GM12873 (cell line): ENCODE measurements at regions not wholly inside any gene's neighbourhood (a gene's known extent, or its start where the extent isn't known, plus 50 kb on each side); places are given as distances from the start of the nearest gene placed in this dataset.

ENCODE experiments used
- CTCF ChIP-seq: IDR thresholded peaks from 2 replicates; pipeline ENCODE4 v1.5.1; 2012; ENCODE audit warnings: low read depth, mild to moderate bottlenecking, moderate library complexity, low read length, control low read depth; ENCODE audit not compliant: insufficient read depth; ENCODE audit errors: missing control alignments

- no peak for TF ChIP-seq CTCF
These were observed 827.6 kb upstream of the AUTS2 start for GRCh38 chr7:68770649-68771048.

GRCh38 chr7:68776326-68776725, 821.9 kb upstream of the AUTS2 start:
- no peak for TF ChIP-seq CTCF

GRCh38 chr7:68783684-68784083, 814.6 kb upstream of the AUTS2 start:
- no peak for TF ChIP-seq CTCF

GRCh38 chr7:68785036-68785435, 813.2 kb upstream of the AUTS2 start:
- no peak for TF ChIP-seq CTCF

- no peak for TF ChIP-seq CTCF
These were observed 810.7 kb upstream of the AUTS2 start for GRCh38 chr7:68787566-68787965.

GRCh38 chr7:68789597-68789996, 808.7 kb upstream of the AUTS2 start:
- no peak for TF ChIP-seq CTCF

- no peak for TF ChIP-seq CTCF
These were observed 805.9 kb upstream of the AUTS2 start for GRCh38 chr7:68792351-68792750.
